Embryonic facial prominence (tissue), 1 donor: ENCODE measurements at regions not wholly inside any gene's neighbourhood (a gene's known extent, or its start where the extent isn't known, plus 50 kb on each side); places are given as distances from the start of the nearest gene placed in this dataset.
"Not testable (repeated sequence)": the region's sequence is repeated elsewhere in the genome, so short reads cannot be mapped to it uniquely, and the experiment has no call there.

Experiments used
- DNase-seq: peaks from one replicate; pipeline ENCODE4 v3.0.0-alpha.2; 2016; ENCODE audit errors: extremely low spot score

- DNase-seq: not testable (repeated sequence)
Observed at GRCh38 chr10:94125268-94125667, 131.5 kb downstream of the PLCE1 start.

GRCh38 chr10:94125856-94126255 is 132.1 kb downstream of the PLCE1 start:
- no peak for DNase-seq

GRCh38 chr10:94129393-94130130 is 135.8 kb downstream of the PLCE1 start:
- DNase-seq: no peak

GRCh38 chr10:94131885-94132284 is 138.2 kb downstream of the PLCE1 start:
- no peak for DNase-seq

- no peak for DNase-seq
Observed at GRCh38 chr10:94133239-94133638, 139.5 kb downstream of the PLCE1 start.

- DNase-seq: no peak
Observed at GRCh38 chr10:94137747-94138146, 144.0 kb downstream of the PLCE1 start.

- no peak for DNase-seq
Observed at GRCh38 chr10:94138391-94138790, 144.7 kb downstream of the PLCE1 start.

- no peak for DNase-seq
Observed at GRCh38 chr10:94143261-94143660, 149.5 kb downstream of the PLCE1 start.

- DNase-seq: no peak
Observed at GRCh38 chr10:94146313-94146712, 152.6 kb downstream of the PLCE1 start.

GRCh38 chr10:94146746-94147145 is 153.0 kb downstream of the PLCE1 start:
- no peak for DNase-seq

- no peak for DNase-seq
Observed at GRCh38 chr10:94149702-94150101, 156.0 kb downstream of the PLCE1 start.

GRCh38 chr10:94150541-94151184 is 156.9 kb downstream of the PLCE1 start:
- no peak for DNase-seq

- no peak for DNase-seq
Observed at GRCh38 chr10:94155722-94156271, 162.1 kb downstream of the PLCE1 start.

- no peak for DNase-seq
Observed at GRCh38 chr10:94156453-94156852, 162.7 kb downstream of the PLCE1 start.

GRCh38 chr10:94165158-94165611 is 171.5 kb downstream of the PLCE1 start:
- not testable (repeated sequence) for DNase-seq

- no peak for DNase-seq
Observed at GRCh38 chr10:94172332-94172731, 178.6 kb downstream of the PLCE1 start.

GRCh38 chr10:94173594-94173993 is 179.9 kb downstream of the PLCE1 start:
- no peak for DNase-seq

- DNase-seq: no peak
Observed at GRCh38 chr10:94174838-94175237, 181.1 kb downstream of the PLCE1 start.

- no peak for DNase-seq
Observed at GRCh38 chr10:94178475-94179253, 184.1 kb downstream of the NOC3L start.

GRCh38 chr10:94180576-94180975 is 182.2 kb downstream of the NOC3L start:
- DNase-seq: no peak

- no peak for DNase-seq
Observed at GRCh38 chr10:94183666-94184264, 179.0 kb downstream of the NOC3L start.

GRCh38 chr10:94186722-94187121 is 176.0 kb downstream of the NOC3L start:
- DNase-seq: no peak
